ENCODE measurements at regions not wholly inside any gene's neighbourhood (a gene's known extent, or its start where the extent isn't known, plus 50 kb on each side); places are given as distances from the start of the nearest gene placed in this dataset.

DNA sequence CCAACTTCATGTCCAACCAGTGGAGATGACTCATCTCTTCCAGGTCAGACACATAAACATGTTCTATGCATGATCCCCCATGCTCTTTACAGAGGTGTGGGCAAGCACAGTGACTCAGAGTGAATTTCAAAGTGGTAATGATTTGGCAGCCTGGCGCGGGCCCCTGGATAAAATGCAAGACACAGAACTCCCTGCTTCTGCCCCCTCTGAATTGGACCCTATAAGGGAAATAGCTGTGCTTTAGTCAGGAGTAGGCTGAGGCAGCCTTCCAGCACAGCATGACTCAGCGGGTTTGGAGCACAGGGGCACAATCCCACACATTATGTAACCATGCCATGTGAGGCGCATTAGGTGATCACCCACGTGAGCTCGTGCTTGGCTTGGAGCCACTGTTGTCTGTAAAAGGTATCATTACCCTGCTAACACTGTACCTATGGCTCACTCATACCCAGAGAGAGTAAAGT lies 127.4 kb downstream of the C6orf118 start:
- TF ChIP-seq, protein P1, sequence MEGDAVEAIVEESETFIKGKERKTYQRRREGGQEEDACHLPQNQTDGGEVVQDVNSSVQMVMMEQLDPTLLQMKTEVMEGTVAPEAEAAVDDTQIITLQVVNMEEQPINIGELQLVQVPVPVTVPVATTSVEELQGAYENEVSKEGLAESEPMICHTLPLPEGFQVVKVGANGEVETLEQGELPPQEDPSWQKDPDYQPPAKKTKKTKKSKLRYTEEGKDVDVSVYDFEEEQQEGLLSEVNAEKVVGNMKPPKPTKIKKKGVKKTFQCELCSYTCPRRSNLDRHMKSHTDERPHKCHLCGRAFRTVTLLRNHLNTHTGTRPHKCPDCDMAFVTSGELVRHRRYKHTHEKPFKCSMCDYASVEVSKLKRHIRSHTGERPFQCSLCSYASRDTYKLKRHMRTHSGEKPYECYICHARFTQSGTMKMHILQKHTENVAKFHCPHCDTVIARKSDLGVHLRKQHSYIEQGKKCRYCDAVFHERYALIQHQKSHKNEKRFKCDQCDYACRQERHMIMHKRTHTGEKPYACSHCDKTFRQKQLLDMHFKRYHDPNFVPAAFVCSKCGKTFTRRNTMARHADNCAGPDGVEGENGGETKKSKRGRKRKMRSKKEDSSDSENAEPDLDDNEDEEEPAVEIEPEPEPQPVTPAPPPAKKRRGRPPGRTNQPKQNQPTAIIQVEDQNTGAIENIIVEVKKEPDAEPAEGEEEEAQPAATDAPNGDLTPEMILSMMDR (IDR thresholded peaks at IDR 0.05; ENCODE audit: low read depth, low read length, poor library complexity, severe bottlenecking): no peak
- TF ChIP-seq EZH2phosphoT487 (IDR thresholded peaks at IDR 0.05; ENCODE audit: borderline replicate concordance, low read length): no peak
- no peaks in the 10 kb centered on the region for H3K79me2 ChIP-seq (ENCODE audit: control insufficient read depth, low read length)
- H3K4me3 ChIP-seq (ENCODE audit: low read length): no peak overlapping the region
- no peaks in the 10 kb centered on the region for H3K36me3 ChIP-seq (ENCODE audit: control insufficient read depth, low read length)
- no peaks in the 10 kb centered on the region for H4K20me1 ChIP-seq (ENCODE audit: control insufficient read depth, insufficient read depth, low read depth, low read length)
- no peaks in the 10 kb centered on the region for H3K27me3 ChIP-seq (ENCODE audit: control insufficient read depth, low read length)
- H3K27ac ChIP-seq (ENCODE audit: low read depth, low read length): no peak overlapping the region
- no peaks in the 10 kb centered on the region for H3F3A ChIP-seq (ENCODE audit: control insufficient read depth, insufficient read depth)
- no peak overlapping the region for H3K4me2 ChIP-seq (ENCODE audit: low read length)
- no peaks in the 10 kb centered on the region for H3K9me2 ChIP-seq (replicated peaks; ENCODE audit: control insufficient read depth, low read length)
- no peaks in the 10 kb centered on the region for H3K9me3 ChIP-seq (ENCODE audit: control insufficient read depth, insufficient read depth, low read length)
- H3K4me1 ChIP-seq (ENCODE audit: control insufficient read depth, low read length): no peaks in the 10 kb centered on the region

DNA sequence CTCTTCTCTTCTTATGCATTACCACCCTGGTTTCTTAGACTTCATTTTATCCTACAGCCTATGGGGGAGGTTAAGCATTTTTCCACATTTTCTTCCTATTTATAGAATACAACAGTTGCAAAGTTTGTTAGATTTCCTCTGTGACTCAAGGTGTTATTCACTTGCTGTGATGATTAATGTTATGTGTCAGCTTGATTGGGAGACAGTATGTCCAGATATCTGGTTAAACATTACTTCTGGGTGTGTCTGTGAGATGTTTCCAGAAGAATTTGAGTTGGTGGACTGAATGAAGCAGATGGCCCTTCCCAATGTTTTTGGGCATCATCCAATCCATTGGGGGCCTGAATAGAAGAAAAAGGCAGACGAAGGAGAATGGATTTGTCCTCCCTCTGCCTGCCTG lies 131.3 kb downstream of the C6orf118 start:
- no peak for TF ChIP-seq EZH2phosphoT487 (IDR thresholded peaks at IDR 0.05; ENCODE audit: borderline replicate concordance, low read length)
- TF ChIP-seq, protein P1 (IDR thresholded peaks at IDR 0.05; ENCODE audit: low read depth, low read length, poor library complexity, severe bottlenecking): no peak
- no peak overlapping the region for H3K4me3 ChIP-seq (ENCODE audit: low read length)
- H3K9me3 ChIP-seq (ENCODE audit: control insufficient read depth, insufficient read depth, low read length): no peaks in the 10 kb centered on the region
- no peaks in the 10 kb centered on the region for H3K79me2 ChIP-seq (ENCODE audit: control insufficient read depth, low read length)
- no peaks in the 10 kb centered on the region for H3K4me1 ChIP-seq (ENCODE audit: control insufficient read depth, low read length)
- no peaks in the 10 kb centered on the region for H3K36me3 ChIP-seq (ENCODE audit: control insufficient read depth, low read length)
- no peak overlapping the region for H3K4me2 ChIP-seq (ENCODE audit: low read length)
- no peaks in the 10 kb centered on the region for H3F3A ChIP-seq (ENCODE audit: control insufficient read depth, insufficient read depth)
- H3K27me3 ChIP-seq (ENCODE audit: control insufficient read depth, low read length): no peaks in the 10 kb centered on the region
- no peak overlapping the region for H3K27ac ChIP-seq (ENCODE audit: low read depth, low read length)
- H3K9me2 ChIP-seq (replicated peaks; ENCODE audit: control insufficient read depth, low read length): no peaks in the 10 kb centered on the region
- no peaks in the 10 kb centered on the region for H4K20me1 ChIP-seq (ENCODE audit: control insufficient read depth, insufficient read depth, low read depth, low read length)

DNA sequence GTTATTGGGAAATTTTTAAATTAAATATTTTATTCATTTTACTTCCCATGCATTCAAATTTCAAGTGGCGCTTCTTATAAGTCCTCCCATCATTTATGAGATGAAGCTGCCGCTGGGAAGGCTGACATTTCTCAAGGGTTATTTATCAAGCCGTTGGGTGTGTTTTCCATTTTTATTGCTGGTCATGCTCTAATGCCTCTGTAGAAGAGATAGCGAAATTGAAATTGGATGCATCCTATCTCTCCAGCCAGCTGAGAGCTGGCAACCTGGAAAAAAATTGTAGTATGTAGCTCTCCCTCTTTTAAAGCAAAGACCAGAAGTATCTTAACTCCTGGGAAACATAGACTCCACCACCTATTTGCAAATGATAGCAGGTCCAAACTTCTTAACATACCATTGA lies 135.9 kb downstream of the C6orf118 start:
- H3K4me2 ChIP-seq (ENCODE audit: low read length): no peak overlapping the region
- H3K79me2 ChIP-seq (ENCODE audit: control insufficient read depth, low read length): no peaks in the 10 kb centered on the region
- no peaks in the 10 kb centered on the region for H3F3A ChIP-seq (ENCODE audit: control insufficient read depth, insufficient read depth)
- H3K27ac ChIP-seq (ENCODE audit: low read depth, low read length): no peak overlapping the region
- H4K20me1 ChIP-seq (ENCODE audit: control insufficient read depth, insufficient read depth, low read depth, low read length): no peaks in the 10 kb centered on the region
- TF ChIP-seq EZH2phosphoT487 (IDR thresholded peaks at IDR 0.05; ENCODE audit: borderline replicate concordance, low read length): no peak
- TF ChIP-seq, protein P1 (IDR thresholded peaks at IDR 0.05; ENCODE audit: low read depth, low read length, poor library complexity, severe bottlenecking): no peak
- no peak overlapping the region for H3K4me3 ChIP-seq (ENCODE audit: low read length)
- no peaks in the 10 kb centered on the region for H3K27me3 ChIP-seq (ENCODE audit: control insufficient read depth, low read length)
- H3K9me2 ChIP-seq (replicated peaks; ENCODE audit: control insufficient read depth, low read length): no peaks in the 10 kb centered on the region
- no peaks in the 10 kb centered on the region for H3K36me3 ChIP-seq (ENCODE audit: control insufficient read depth, low read length)
- H3K9me3 ChIP-seq (ENCODE audit: control insufficient read depth, insufficient read depth, low read length): no peaks in the 10 kb centered on the region
- no peaks in the 10 kb centered on the region for H3K4me1 ChIP-seq (ENCODE audit: control insufficient read depth, low read length)
